Stimulated activated CD4-positive, alpha-beta T cell treated with anti-CD3 and anti-CD28 coated beads, Interleukin-12 subunit alpha, Interleukin-12 subunit beta, amount 100 ng/mL, for 4 hours (primary cell): ENCODE measurements at regions not wholly inside any gene's neighbourhood (a gene's known extent, or its start where the extent isn't known, plus 50 kb on each side); places are given as distances from the start of the nearest gene placed in this dataset.
"Not testable (repeated sequence)": the region's sequence is repeated elsewhere in the genome, so short reads cannot be mapped to it uniquely, and the experiment has no call there.

Experiments used
- DNase-seq: peaks from one replicate; pipeline ENCODE4 v3.0.0-alpha.2; 2020

- not testable (repeated sequence) for DNase-seq
These were observed 94.4 kb downstream of the TRIM43 start for GRCh38 chr2:95686056-95686825.

GRCh38 chr2:95687852-95688251, 96.1 kb downstream of the TRIM43 start:
- DNase-seq = not testable (repeated sequence)

DNA sequence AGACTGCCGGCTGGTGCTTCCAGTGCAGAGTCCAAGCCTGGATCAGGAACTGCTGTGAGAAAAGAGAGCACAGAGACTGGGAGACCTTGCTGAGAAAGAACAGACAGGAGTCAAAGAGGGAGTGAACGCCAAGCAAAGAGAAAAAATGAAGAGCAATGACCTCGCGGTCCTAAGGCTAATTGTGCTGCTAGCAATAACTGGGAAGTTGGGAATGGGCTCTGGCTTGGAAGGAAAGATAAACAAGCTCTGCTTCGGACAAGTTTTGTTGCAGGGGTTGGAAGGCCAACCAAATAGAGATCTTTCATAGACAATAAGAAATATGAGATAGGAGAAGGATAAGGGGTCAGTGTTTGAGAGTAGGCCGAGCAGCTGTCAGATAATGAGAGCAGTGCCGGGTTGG, 99.4 kb downstream of the TRIM43 start:
- DNase-seq = not testable (repeated sequence)

DNA sequence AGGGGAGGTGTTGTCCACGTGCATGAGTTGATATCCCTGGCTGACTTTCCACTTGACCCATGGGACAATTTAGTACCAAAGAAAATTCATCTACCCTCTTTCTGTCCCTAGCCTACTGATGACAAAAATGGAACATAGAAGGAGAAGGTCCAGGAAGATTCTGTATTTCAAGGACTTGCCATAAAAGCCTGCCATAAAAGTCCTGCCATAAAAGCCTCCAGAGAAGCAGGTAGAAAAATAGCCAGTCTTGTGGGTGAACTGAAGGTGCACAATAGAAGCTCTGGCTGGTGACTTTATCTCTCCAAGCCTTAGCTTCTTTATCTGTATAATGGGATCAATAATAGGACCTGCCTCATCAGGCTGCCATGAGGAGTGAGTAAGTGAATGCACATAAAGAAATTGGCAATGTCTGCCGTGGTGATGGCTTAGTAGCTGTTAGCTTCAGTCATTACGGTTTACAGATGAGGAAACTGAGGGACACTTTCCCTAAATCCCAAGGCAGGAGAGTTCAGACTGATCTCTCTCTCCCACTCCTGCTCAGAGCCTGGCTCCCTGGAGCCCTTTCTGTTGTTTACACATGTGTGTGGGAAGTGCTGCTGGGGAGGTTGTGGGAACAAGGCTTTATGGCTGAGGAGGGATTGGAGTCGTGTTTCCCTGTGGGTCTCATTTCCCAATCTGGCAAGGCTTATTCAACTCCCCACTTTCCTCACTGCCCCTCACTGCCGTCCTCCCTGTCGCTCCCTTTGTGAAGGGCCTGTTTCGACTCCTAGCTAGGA, 101.5 kb downstream of the TRIM43 start:
- DNase-seq = not testable (repeated sequence)

DNA sequence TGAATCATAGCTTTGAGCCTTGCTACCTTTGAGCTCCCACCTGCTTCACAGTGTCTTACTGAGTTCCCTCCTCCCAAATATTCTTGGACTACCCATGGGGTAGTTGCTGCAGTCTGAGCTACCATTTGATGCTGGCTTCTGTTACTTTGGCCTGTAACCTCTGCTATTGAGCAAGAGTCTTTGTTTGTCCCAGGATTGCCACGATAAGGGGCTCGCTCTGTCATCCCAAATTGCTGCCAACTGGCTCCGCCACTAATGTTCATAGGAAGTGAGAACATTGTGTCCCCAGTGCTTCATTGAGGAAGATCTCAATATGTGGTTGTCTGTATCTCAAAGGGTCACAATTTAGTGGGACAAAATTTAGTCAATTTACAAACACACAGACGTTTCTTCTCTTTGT, 103.8 kb downstream of the TRIM43 start:
- no peak for DNase-seq

DNA sequence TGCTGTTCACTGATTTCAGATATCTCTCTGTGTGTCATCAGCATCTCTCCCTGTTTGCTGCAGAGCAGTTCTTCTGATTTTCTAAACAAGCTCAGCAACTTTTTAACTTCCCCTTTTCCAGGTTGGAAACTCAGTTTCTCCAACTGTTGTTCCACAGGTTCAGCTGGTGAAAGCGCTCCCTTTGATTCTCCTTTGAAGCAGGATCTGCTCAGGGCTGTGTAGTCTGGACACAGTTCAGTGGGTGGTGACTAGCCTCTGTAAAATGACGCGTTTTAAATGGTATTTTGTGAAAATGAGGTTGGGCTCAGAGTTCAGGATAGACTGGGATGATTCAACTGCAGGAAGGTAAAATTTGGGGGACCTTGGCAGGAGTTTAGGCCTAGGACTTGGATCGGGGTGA, 106.3 kb downstream of the TRIM43 start:
- DNase-seq = no peak

GRCh38 chr2:95699201-95700184, 107.7 kb downstream of the TRIM43 start:
- not testable (repeated sequence) for DNase-seq

- DNase-seq = no peak
These were observed 108.7 kb downstream of the TRIM43 start for GRCh38 chr2:95700519-95700918.

DNA sequence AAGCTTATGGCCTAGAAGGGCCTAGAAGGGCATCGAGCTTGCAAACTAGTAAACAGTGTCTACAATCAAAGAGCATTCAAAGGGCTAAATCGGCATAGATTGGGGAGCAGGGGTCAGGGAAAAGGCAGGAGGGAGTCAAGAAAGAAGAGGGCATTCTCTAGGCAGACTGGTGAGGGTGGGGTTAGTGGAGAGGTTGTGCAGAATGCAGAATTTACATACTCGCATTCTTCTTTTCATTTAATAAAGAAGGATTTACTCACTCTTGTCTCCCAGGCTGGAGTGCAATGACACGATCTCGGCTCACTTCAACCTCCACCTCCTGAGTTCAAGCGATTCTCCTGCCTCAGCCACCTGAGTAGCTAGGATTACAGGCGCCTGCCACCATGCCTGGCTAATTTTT, 110.7 kb downstream of the TRIM43 start:
- DNase-seq = no peak

DNA sequence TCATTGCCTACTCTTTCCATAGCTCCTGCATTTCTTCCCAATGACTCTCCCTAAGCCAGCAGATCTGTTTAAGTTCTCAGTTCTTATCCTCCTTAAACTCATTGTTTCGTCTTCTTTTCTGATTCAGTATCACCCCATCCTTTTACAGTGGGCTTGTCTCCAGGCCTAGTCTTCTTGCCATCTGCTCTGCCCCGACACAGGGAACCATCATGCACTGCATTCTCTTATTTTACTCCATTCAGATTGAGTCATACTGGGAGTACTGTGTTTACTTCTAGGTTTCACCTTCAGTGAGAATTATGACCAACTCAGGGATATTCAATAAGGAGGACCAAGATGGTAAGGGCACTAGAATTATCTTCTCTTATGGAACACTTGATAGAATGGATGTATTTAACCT, 115.4 kb downstream of the TRIM43 start:
- not testable (repeated sequence) for DNase-seq

GRCh38 chr2:95707837-95708236, 116.0 kb downstream of the TRIM43 start:
- DNase-seq = no peak

DNA sequence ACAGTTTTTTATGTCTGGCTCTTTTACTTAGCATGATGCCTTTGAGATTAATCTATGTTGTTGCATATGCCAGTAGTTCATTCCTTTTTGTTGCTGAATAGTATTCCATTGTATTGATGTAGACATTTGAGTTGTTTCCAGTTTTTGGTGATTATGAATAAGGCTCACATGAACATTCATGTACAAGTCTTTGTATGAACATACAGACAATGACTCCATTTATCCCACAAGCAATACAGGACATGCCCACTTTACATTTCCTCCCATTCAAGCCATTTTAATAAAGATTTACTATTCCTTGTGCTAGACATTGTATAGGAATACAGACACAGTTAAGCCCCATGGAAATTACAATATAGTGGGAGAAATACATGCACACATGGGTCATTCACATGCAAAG, 118.0 kb downstream of the TRIM43 start:
- no peak for DNase-seq

DNA sequence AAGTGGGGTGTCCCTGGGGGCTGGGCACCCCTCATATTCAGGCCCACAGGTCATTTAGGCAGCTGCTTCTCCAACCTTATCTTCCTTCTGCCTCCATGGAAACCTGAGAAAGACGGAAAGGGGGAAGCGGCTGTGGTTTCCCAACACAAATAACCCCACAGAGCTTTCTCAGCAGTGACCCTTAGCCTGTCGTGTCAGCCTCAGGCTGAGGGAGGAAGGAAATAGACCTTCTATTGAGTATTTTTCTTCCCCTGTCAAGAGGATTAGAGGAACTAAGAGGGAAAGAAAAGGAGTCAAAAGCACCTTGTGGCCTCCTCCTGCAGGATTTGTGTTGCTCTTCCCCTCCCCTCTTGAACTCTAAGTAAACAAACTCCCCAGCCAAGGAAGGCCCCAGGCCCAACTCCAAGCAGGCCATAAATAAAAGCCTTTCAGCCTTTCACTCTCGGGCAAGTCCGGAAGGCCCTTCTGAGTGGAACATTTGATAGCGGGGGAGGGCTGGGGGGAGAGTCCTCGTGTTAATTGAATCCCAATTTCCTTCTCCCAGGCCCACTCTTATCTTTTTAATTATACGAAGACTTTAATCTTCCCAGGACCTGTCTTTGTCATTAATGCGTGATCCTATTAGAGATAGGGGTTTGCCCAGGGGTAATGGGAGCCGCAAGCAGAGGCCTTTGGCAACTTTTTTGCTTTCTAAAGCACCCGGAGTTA, 121.8 kb downstream of the TRIM43 start:
- DNase-seq = not testable (repeated sequence)

DNA sequence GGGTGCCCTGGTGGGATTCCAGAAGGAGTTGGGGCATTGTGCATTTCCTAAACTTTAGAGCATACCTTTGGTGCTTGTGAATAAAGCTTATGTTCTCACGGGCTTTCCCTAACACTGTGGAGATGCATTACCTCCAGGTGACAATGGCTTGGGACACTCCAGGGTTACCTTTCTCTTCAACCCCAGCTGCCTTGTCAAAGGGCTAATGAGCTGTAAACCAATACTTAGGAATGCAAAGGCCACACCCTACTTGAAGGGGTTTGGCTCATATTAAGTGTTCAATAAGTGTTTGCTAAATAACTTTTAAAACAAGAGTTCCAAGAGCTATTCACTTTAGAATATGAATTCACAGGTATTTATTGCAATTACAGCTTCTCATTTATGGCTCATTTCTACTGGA, 122.6 kb downstream of the TRIM43 start:
- DNase-seq = not testable (repeated sequence)

- no peak for DNase-seq
These were observed 127.8 kb downstream of the TRIM43 start for GRCh38 chr2:95719473-95720060.

GRCh38 chr2:95721726-95722125, 129.9 kb downstream of the TRIM43 start:
- DNase-seq = no peak

DNA sequence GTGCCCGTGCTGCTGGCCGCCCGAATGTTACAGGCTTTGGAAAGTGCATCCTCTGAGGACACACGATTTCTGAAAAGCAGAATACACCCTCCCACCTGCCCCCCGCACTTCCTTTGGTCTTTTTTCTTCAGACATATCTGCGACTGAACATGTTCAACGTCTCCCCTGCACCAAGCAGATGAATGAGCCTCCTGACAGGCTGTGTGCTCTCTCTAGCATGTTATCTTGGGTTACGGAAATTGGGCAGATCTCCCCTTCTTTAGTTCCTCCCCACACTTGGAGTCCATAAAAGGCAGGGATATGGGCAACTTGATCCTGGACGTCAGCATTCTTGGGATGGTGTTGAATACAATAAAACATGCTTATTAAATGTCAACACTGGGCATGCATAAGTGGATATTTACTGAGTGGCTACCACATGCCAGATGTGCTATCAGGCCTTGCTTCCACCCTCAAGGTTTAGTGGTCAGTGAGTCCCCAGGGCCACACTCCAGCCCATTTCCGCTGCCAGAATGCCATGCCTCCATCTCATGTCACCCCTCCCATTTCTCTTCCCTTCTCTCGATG, 130.4 kb downstream of the TRIM43 start:
- no peak for DNase-seq

- DNase-seq = not testable (repeated sequence)
These were observed 131.9 kb downstream of the TRIM43 start for GRCh38 chr2:95723627-95724210.

- not testable (repeated sequence) for DNase-seq
These were observed 133.4 kb downstream of the TRIM43 start for GRCh38 chr2:95725191-95725590.

DNA sequence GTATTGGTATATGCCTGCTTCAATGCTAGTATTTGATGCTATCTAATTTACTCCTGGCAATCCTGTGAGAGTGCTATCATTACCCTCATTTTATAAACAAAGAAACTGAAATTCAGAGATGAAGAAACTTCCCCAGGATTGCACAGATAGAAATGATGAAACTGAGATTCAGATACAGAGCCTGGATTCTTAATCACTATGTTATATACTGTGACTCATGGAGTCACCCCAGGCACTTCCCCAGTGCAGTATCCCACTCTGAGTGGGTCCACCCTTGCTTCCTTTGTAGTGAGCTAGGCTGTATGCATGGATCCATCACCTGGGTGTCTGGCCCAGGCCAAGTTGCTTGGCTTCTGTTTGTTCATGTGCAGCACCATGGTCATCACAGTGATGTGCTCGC, 133.9 kb downstream of the TRIM43 start:
- DNase-seq = not testable (repeated sequence)

- not testable (repeated sequence) for DNase-seq
These were observed 135.6 kb downstream of the TRIM43 start for GRCh38 chr2:95727420-95727819.
